ENCODE measurements at regions not wholly inside any gene's neighbourhood (a gene's known extent, or its start where the extent isn't known, plus 50 kb on each side); places are given as distances from the start of the nearest gene placed in this dataset.

DNA sequence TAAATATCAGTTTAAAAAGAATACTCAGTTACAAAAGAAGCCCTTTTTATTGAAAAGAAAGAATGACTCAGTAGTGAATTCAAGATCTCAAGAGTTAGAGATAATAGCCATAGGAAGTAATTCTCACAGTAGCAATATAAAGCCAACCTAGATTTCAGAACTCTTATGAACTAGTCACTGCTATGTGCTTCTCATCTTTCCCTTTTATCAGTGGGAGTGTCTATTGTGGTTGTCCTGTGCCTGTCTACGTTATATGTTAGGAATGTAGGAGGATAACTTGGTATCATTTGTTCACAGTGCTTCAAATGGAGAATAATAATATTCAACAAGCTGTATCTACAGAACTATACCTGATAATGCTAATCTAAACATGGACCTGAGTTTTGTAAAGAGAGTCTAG lies 73.1 kb upstream of the RGS21 start:
- Histone ChIP-seq H3K9ac (replicated peaks in 1 of 4; ENCODE audit: extremely low read depth in 1 of 4, low read depth in 3 of 4, low read length in 3 of 4) (no peak overlapping the region), H3K4me1 (replicated peaks in 1 of 4; ENCODE audit: control insufficient read depth in 3 of 4, insufficient read depth in 4 of 4, low read length in 3 of 4) (no peaks in the 10 kb centered on the region), H3K79me2 (ENCODE audit: control insufficient read depth in 1 of 2, insufficient read depth in 2 of 2, low read length in 2 of 2) (no peaks in the 10 kb centered on the region), H4K91ac (replicated peaks; ENCODE audit: insufficient read length, low read length) (no peak overlapping the region), H3K79me1 (ENCODE audit: low read depth, low read length) (no peaks in the 10 kb centered on the region), H4K5ac (ENCODE audit: insufficient read length, low read depth, low read length) (no peak overlapping the region), H4K20me1 (replicated peaks in 1 of 2; ENCODE audit: control insufficient read depth in 1 of 2, insufficient read depth in 2 of 2, low read length in 2 of 2) (no peaks in the 10 kb centered on the region), H3K4ac (replicated peaks; ENCODE audit: insufficient read length, low read depth, low read length) (no peak overlapping the region), H3K4me3 (ENCODE audit: extremely low read depth in 1 of 4, insufficient read depth in 2 of 4, low read depth in 3 of 4, low read length in 4 of 4) (no peak overlapping the region), H2AFZ (ENCODE audit: low read length) (no peak overlapping the region), H3K18ac (ENCODE audit: extremely low read depth, low read length) (no peak overlapping the region), H2BK120ac (replicated peaks; ENCODE audit: low read depth, low read length) (no peak overlapping the region), H3K4me2 (ENCODE audit: insufficient read depth in 1 of 2, low read depth in 2 of 2, low read length in 2 of 2) (no peak overlapping the region), H2BK5ac (ENCODE audit: low read depth, low read length) (no peak overlapping the region), H3K23ac (ENCODE audit: insufficient read length) (no peak overlapping the region), H3K23me2 (ENCODE audit: low read depth, low read length) (no peaks in the 10 kb centered on the region), H3K56ac (replicated peaks; ENCODE audit: insufficient read length, low read depth, low read length) (no peak overlapping the region), H3K14ac (ENCODE audit: insufficient read length) (no peak overlapping the region), H2BK20ac (ENCODE audit: low read length) (no peak overlapping the region), H3K27me3 (replicated peaks in 1 of 4; ENCODE audit: control insufficient read depth in 3 of 4, extremely low read depth in 1 of 4, insufficient read depth in 3 of 4, low read length in 3 of 4) (no peaks in the 10 kb centered on the region), H3K36me3 (ENCODE audit: control insufficient read depth in 2 of 4, insufficient read depth in 4 of 4, low read length in 3 of 4) (no peaks in the 10 kb centered on the region), H2AK5ac (ENCODE audit: low read depth, low read length) (no peak overlapping the region), H3K27ac (ENCODE audit: low read depth, low read length) (no peak overlapping the region), H3K9me3 (ENCODE audit: insufficient read depth in 2 of 2, low read depth in 1 of 2, low read length in 1 of 2) (peaks cover 0 to 4% of the 10 kb centered on the region in 2 experiments; a peak in 3 of 4 replicates), H2BK15ac (ENCODE audit: low read length) (no peak overlapping the region), H4K8ac (ENCODE audit: extremely low read depth, insufficient read depth, low read length) (no peak overlapping the region), H2BK12ac (ENCODE audit: low read depth, low read length) (no peak overlapping the region)
- CTCF ChIA-PET (ENCODE audit: partially characterized antibody), result interaction anchor here (1.0 kb wide), 2 partner anchors 15 to 349 kb away, joined by 3 read pairs; no protein-coding TSS in a partner anchor
- POLR2A ChIA-PET (ENCODE audit: partially characterized antibody), result no interaction called here
- DNase-seq (ENCODE audit: low read depth in 1 of 2, low spot score in 2 of 2), result no peak
- WGBS, 2 experiments (ENCODE audit: extremely low coverage in 1 of 2, insufficient coverage in 1 of 2, insufficient read length in 1 of 2, insufficient replicate concordance in 2 of 2, low coverage in 1 of 2, low lambda C conversion rate in 2 of 2, missing lambda C conversion rate in 1 of 2), result 88% methylated on average over 1 of the region's 1 CpG; no CpG with 5 or more reads in 1 of the 2 experiments
- FAIRE-seq, result no peak
- no peak for TF ChIP-seq RAD21 (IDR thresholded peaks at IDR 0.05 in 1 of 2, conservative IDR thresholded peaks at IDR 0.05 in 1 of 2; ENCODE audit: low read depth in 2 of 2, low read length in 2 of 2)
- TF ChIP-seq PHF8 (conservative IDR thresholded peaks at IDR 0.05; ENCODE audit: low read depth, low read length), result no peak
- TF ChIP-seq GABPA (IDR thresholded peaks at IDR 0.05; ENCODE audit: borderline replicate concordance, insufficient read depth, low read length), result no peak
- TF ChIP-seq TAF7 (optimal IDR thresholded peaks at IDR 0.05; ENCODE audit: borderline replicate concordance, low read depth, low read length), result no peak
- TF ChIP-seq, protein P1, sequence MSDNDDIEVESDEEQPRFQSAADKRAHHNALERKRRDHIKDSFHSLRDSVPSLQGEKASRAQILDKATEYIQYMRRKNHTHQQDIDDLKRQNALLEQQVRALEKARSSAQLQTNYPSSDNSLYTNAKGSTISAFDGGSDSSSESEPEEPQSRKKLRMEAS (IDR thresholded peaks at IDR 0.05), result no peak
- no peak for TF ChIP-seq SP1 (IDR thresholded peaks at IDR 0.05; ENCODE audit: low read depth, low read length)
- no peak for TF ChIP-seq POLR2A (IDR thresholded peaks at IDR 0.05; ENCODE audit: control extremely low read depth in 1 of 2, low read depth in 2 of 2, low read length in 2 of 2)
- TF ChIP-seq CREB1 (IDR thresholded peaks at IDR 0.05), result no peak
- no peak for TF ChIP-seq KDM1A (IDR thresholded peaks at IDR 0.05; ENCODE audit: borderline replicate concordance, low read length)
- no peak for TF ChIP-seq EGR1 (IDR thresholded peaks at IDR 0.05; ENCODE audit: borderline replicate concordance, low read depth, low read length)
- no peak for TF ChIP-seq TAF1 (IDR thresholded peaks at IDR 0.05; ENCODE audit: low read depth, low read length)
- TF ChIP-seq CEBPB (IDR thresholded peaks at IDR 0.05; ENCODE audit: low read depth, low read length), result no peak
- TF ChIP-seq RNF2 (IDR thresholded peaks at IDR 0.05; ENCODE audit: borderline replicate concordance, low read depth, low read length, missing control alignments, poor library complexity, severe bottlenecking), result no peak
- TF ChIP-seq KDM5A (IDR thresholded peaks at IDR 0.05; ENCODE audit: low read length), result no peak
- no peak for TF ChIP-seq FOSL1 (IDR thresholded peaks at IDR 0.05; ENCODE audit: insufficient read depth, low read depth, low read length)
